Neural cell (in vitro differentiated cells): ENCODE measurements at regions not wholly inside any gene's neighbourhood (a gene's known extent, or its start where the extent isn't known, plus 50 kb on each side); places are given as distances from the start of the nearest gene placed in this dataset.

Experiments
- EP300 ChIP-seq: fragments of 450-650 bp; conservative IDR thresholded peaks from 2 replicates; pipeline ENCODE4 v1.6.1; 2014; ENCODE audit warnings: antibody characterized with exemption, mild to moderate bottlenecking, moderate library complexity; ENCODE audit not compliant: poor library complexity, severe bottlenecking
- EZH2 ChIP-seq: fragments of 200-600, 300-800 bp; shearing (Covaris generic), sonication (generic); IDR thresholded peaks from 2 replicates; pipeline ENCODE4 v1.6.1; 2014; ENCODE audit warnings: antibody characterized with exemption, low read length, borderline replicate concordance, mild to moderate bottlenecking; ENCODE audit not compliant: insufficient read depth, poor library complexity, severe bottlenecking
- MXI1 ChIP-seq: fragments of 450-650 bp; conservative IDR thresholded peaks from 2 replicates; pipeline ENCODE4 v1.6.1; 2014; ENCODE audit warnings: antibody characterized with exemption, mild to moderate bottlenecking; ENCODE audit not compliant: poor library complexity, severe bottlenecking
- POLR2AphosphoS5 ChIP-seq: IDR thresholded peaks from 2 replicates; pipeline ENCODE4 v1.6.1; 2012
- REST ChIP-seq: IDR thresholded peaks from 2 replicates; pipeline ENCODE4 v1.6.1; 2012; ENCODE audit warnings: borderline replicate concordance
- SMC3 ChIP-seq: fragments of 450-650 bp; conservative IDR thresholded peaks from 2 replicates; pipeline ENCODE4 v1.6.1; 2014; ENCODE audit warnings: antibody characterized with exemption, mild to moderate bottlenecking, moderate library complexity; ENCODE audit not compliant: poor library complexity
- TAF1 ChIP-seq: IDR thresholded peaks from 2 replicates; pipeline ENCODE4 v1.6.1; 2012; ENCODE audit warnings: low read depth
- TF ChIP-seq, protein P1 (sequence below): fragments of 450-650 bp; IDR thresholded peaks from 2 replicates; pipeline ENCODE4 v1.5.1; 2014; ENCODE audit warnings: antibody characterized with exemption, mild to moderate bottlenecking, moderate library complexity; ENCODE audit not compliant: poor library complexity, severe bottlenecking

DNA sequence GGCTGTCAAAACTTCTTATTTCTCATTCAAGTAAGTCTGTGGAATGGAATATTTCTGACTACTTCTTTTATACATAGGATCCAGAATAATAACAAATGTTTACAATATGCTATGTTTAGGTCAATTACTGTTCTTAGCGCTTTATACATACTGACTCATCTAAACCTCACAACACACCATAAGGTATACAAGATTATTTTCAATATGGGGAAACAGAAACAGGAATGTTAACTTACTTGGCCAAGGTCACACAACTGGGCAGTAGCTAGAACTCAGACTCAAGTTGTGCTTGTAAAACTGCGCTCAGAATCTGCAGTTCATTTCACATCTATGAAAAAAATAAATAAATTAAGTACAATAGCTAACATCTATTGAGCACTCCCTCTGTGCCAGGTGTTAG lies 168.0 kb downstream of the GNAI1 start:
- TF ChIP-seq, protein P1, sequence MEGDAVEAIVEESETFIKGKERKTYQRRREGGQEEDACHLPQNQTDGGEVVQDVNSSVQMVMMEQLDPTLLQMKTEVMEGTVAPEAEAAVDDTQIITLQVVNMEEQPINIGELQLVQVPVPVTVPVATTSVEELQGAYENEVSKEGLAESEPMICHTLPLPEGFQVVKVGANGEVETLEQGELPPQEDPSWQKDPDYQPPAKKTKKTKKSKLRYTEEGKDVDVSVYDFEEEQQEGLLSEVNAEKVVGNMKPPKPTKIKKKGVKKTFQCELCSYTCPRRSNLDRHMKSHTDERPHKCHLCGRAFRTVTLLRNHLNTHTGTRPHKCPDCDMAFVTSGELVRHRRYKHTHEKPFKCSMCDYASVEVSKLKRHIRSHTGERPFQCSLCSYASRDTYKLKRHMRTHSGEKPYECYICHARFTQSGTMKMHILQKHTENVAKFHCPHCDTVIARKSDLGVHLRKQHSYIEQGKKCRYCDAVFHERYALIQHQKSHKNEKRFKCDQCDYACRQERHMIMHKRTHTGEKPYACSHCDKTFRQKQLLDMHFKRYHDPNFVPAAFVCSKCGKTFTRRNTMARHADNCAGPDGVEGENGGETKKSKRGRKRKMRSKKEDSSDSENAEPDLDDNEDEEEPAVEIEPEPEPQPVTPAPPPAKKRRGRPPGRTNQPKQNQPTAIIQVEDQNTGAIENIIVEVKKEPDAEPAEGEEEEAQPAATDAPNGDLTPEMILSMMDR, result no peak
- TF ChIP-seq EP300, result no peak
- TF ChIP-seq EZH2, result no peak
- no peak for TF ChIP-seq POLR2AphosphoS5
- no peak for TF ChIP-seq TAF1
- no peak for TF ChIP-seq MXI1
- TF ChIP-seq REST, result no peak
- no peak for TF ChIP-seq SMC3
